Gastrocnemius medialis (tissue), 4 donors: ENCODE measurements at regions not wholly inside any gene's neighbourhood (a gene's known extent, or its start where the extent isn't known, plus 50 kb on each side); places are given as distances from the start of the nearest gene placed in this dataset.

Experiments
- CTCF ChIP-seq, 5 experiments: fragments of 450-650 bp in 3 of 5; fragments of 200-600 bp in 2 of 5; sonication (generic) in 2 of 5; IDR thresholded peaks in 4 of 5; conservative IDR thresholded peaks in 1 of 5; 1 replicate in 4 of 5; 2 replicates in 1 of 5; pipeline ENCODE4 v1.5.1; 2016 to 2019; ENCODE audit warnings: antibody characterized with exemption in 5 of 5, mild to moderate bottlenecking in 3 of 5, moderate library complexity in 3 of 5
- POLR2A ChIP-seq, 2 donors: fragments of 450-650 bp; IDR thresholded peaks; one replicate each; pipeline ENCODE4 v1.6.1; 2017; ENCODE audit warnings: antibody characterized with exemption in 2 of 2, mild to moderate bottlenecking in 2 of 2, moderate library complexity in 2 of 2

DNA sequence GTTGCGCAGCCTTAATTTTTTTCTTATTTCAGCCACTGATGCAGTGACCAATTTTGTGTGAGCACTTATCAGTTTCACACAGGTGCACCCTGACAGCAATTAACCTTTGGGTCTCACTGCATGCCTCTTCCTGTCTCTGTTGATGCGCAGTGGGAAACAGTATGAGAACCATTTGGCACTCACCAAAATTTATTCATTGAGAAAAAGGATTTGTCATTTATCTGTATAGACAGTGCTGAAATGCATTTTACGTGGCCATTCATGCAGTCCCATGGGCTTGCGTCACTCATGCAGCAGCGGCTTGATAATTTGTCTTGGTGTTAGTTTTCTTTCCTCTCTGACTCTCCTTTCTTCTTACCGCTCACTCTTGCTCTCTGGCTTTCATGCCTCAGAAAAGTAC, 157.5 kb downstream of the C12orf75 start:
- TF ChIP-seq POLR2A (IDR thresholded peaks at IDR 0.05) (no peak), CTCF (IDR thresholded peaks at IDR 0.05 in 4 of 5, conservative IDR thresholded peaks at IDR 0.05 in 1 of 5) (no peak)
